ENCODE measurements at regions not wholly inside any gene's neighbourhood (a gene's known extent, or its start where the extent isn't known, plus 50 kb on each side); places are given as distances from the start of the nearest gene placed in this dataset.

GRCh38 chr5:171688696-171689495, 96.7 kb upstream of the SMIM23 start:
- TF ChIP-seq CTCF (IDR thresholded peaks at IDR 0.05): no peak
- no peak for TF ChIP-seq EP300 (IDR thresholded peaks at IDR 0.05)
